ENCODE measurements at regions not wholly inside any gene's neighbourhood (a gene's known extent, or its start where the extent isn't known, plus 50 kb on each side); places are given as distances from the start of the nearest gene placed in this dataset.
"Not testable (repeated sequence)": the region's sequence is repeated elsewhere in the genome, so short reads cannot be mapped to it uniquely, and the experiment has no call there.

DNA sequence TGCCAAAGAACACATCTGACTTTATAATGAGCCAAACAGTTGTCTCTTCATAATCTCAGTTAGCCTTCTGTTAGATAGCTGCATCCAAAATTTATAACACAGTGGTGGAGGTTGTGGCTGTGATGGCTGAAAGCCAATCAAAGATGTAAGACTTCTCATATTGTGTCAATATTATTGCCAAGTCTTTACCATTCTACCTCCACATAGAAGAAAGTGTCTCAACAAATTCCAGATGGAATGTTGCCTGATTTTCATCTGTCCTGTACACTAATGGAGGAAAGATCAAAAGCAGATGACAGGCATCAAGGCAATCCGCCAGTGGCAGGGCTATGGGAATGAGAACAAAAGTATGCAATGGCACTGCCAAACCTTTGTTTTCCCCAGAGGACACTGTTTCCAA is 813.1 kb upstream of the NOVA1 start:
- no peak for DNase-seq

DNA sequence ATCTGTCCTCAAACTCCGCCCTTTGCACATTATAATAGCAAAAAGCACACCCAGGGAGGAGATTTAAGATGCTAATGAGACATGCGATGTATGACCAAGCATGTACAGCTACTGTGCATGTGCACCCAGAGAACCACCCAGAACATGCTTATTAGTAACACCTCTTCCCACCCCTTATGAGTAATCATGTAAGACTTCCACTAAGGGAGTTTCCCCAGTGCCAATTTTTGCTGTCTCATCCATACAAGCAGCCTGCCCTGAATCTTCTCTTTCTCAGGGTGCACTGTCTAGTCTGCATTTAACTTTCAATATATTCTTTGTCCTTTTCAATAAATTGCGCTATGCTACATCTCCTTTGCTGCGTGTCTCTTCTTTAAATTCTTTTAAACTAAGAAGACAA is 830.0 kb upstream of the NOVA1 start:
- no peak for DNase-seq

DNA sequence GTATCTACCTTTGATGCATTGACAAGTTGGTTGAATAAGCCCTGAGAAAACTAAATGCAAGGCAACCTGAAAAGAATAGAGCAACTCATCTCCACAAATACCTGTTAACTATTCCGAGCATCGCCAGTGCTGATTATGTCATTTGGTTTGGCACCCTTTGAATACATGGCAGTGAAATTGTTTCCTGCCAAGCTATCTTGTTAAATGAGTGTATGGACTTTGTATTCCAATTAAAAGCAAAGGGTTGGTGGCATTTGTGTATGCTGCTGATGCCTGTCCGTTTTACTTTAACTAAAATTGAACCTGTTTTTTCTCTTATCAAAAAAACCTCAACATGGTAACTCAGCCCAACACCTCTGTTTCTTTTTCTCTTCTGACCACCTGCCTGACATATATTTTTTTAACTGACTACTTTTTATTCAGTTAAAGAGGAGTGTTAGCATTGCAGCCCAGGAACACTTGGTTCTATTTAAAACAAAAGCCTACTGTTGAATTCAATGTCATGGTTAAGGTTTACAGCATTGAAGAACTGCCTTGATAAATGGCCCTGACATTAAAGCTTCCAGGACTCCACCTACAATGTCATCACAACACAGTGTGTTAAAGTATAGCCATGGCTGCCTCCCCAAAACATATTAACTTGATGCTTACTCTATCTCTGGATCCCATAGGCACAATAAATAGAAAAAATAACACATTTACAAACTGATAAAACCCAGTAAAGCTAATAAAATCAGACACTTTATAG is 838.3 kb upstream of the NOVA1 start:
- DNase-seq = no peak

GRCh38 chr14:27484633-27485032 is 886.8 kb upstream of the NOVA1 start:
- no peak for DNase-seq

DNA sequence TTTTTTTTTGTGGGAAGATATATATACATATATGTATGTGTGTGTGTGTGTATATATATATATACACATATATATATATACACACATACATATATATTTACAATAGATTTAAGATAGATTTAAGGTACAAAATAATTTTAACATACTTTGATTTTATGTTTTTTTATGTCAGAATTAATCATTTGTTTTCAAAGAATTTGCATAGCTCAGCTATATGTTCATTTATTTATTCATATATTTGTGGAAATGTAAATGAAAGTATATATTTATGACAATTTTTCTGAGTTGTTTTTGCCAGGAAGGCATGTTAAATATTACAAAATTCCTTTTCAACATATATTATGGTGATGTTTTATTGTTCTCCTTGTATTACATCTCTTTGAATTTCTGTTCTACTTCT is 887.4 kb upstream of the NOVA1 start:
- DNase-seq = no peak

GRCh38 chr14:27506272-27506671 is 908.4 kb upstream of the NOVA1 start:
- DNase-seq = no peak

DNA sequence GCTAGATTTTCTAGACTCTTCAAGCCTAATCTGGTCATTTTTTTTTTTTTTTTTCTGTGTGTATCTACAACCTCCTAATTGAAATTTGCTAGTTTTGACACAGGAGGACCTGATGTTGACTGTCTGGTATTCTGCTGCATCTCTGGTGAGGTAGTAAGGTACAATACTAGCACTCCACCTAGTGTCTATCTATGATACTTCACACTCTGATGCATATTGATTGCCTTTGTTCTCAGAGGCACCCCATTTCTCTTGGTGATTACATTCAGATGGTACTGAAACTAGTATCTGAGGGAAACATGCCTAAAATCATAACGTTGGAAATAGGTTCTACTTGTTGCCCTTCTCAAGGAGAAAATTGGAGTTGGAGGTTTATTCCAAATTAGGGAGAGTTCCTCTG is 930.5 kb upstream of the NOVA1 start:
- no peak for DNase-seq

- DNase-seq = no peak
Measured at GRCh38 chr14:27536748-27537147, 938.9 kb upstream of the NOVA1 start.

DNA sequence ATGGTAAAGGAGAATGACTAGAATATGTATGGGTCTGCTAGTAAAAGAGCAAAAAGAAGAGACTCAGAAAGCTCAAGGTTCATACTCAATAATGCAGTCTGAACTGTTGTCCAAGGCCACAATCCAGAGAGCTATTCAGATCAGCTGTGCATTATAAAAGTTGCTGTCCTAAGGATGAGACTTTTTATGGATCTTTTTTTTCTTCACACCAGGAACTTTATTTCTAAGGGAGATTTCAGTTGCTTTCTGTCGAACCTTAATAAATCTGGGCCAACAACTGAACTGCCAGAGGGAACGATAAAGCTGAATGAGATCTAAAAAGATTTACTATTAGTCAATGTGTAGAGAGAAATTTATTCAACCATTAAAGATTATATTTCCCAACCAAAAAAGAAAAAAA is 948.3 kb upstream of the NOVA1 start:
- no peak for DNase-seq

DNA sequence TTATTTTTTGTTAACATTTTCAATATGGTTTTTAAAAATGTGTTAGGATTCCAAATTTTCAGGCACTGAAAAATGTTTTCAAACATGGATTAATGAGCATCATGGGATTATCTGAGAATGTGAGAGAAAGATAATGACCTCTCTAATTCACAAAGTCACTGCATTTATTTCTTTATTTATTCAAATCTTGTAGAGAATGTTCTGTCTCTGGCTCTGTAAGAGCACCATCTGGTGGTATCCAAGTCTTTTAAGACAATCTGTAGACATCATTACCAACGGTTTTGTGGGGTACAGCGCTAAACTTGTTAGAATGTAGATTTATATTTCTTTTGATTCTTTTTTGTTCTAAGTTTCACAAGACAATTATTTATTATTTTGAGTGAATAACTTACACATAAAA is 956.0 kb upstream of the NOVA1 start:
- DNase-seq = no peak

DNA sequence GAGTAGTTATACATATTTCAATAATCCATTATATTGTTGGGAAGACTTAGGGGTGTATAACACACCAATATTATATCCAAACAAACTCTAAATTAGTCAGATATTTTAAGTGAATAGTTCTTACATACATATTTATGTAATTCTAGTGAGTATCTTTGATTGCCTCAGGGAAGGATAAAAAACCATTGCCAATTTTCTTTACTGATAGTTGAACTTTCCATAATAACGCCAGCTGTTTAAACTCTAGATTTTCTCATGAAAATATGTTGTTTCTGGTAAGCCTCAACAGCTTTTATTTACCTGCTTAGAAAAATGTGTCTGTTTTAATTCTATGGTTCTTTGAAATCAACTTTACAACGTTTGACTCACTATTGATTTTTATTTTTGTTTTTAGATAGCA is 959.6 kb upstream of the NOVA1 start:
- DNase-seq = no peak

GRCh38 chr14:27559848-27560247 is 962.0 kb upstream of the NOVA1 start:
- no peak for DNase-seq

DNA sequence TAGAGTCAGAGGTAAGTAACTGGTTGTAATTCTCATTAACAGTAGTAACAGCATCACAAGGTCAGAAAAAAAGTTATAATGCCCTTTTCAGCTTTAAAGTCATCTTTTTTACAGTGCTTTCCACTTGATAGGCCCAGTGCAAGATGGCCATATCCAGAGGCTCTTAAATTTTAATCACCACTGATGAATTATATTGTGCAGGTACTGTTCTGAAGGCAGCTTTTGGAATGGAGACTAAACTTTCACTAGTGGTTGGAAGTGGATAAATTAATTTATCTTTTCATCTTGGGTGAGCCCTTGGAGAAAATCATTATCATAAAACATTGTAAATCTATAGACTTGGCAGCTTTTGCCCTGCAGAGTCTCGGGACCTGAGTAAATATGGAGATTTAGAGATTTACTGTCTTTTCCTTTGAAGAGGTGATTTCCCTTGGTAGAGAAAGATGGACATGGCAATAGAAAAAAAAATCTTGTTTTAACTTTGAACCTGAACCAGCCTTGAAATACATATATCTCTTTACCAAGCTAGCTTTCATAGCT is 969.1 kb upstream of the NOVA1 start:
- no peak for DNase-seq

DNA sequence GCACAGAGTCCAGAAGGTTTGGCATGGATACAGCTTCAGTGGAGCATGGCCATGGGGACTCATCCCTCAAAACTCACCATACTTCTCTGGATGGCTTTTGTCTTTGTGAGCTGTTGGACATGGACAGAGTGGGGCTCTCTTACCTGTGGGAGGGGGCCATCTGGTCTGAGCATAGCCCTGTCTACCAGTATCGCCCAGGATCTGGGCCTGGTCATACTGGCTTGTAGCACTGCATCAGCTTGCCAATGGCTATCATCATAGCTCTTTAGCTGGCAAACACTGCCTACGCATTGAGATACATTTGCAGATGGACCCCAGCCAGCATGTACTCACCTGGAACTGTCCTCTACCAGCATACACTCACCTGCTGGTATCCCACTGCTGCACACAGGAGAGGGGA is 975.2 kb upstream of the NOVA1 start:
- DNase-seq = no peak

- DNase-seq = no peak
Measured at GRCh38 chr14:27587103-27587502, 989.3 kb upstream of the NOVA1 start.

DNA sequence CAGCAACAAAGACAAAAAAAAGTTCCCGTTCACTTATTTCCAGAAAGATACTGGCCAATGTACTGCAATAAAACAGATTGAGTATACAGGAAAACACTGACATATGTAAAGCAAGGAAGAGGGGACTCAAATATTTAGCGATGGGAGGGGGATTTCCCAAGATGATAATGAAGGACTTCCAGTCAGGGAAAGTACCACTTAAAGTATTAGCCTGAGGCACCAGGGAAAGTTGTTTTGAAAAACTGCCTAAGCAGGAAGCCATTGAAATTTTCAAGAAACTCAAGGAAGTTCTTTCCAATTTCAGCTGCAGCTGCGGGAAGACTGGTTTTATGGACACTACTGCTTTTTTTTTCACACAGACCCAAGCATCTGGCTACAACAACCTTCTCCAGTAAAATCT is 1007.4 kb upstream of the NOVA1 start:
- DNase-seq = no peak

DNA sequence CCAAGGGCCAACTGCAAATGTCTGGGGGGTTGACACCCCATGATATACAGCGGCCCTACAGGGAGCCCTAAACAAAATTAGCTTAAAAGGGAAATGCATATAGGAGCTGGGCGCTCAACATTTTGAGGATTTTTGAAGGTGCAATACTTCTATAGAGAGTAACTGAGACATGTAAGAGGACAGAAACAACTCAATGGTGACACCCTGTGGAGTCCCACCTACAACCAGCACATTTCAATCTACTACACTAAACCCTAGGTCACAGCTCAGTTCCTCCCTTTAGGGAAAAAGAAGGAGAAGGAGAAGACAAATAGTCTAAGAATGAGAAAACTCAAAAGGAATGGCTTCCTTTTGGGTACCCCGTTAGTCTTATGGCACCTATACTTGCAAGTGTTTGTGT is 1010.5 kb upstream of the NOVA1 start:
- DNase-seq = no peak

DNA sequence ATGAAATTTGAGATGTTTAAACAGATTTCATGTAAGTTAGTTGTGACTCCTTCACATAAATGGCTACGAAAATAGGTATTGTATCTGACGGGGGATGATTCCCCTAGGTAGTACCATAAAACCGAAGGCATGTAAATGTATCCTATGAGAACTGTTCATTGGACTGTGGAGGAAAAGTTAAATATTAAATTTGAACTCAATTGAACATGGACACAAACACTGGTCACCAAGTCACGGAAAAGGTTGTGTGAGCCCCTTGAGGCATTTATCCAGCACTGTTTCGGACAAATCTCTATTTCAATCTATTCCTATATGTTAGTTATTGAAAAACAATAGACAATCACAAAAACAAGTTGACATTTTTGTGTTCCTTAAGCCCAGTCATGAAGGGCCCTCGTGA is 1014.3 kb upstream of the NOVA1 start:
- no peak for DNase-seq

GRCh38 chr14:27613102-27613501 is 1015.3 kb upstream of the NOVA1 start:
- no peak for DNase-seq

GRCh38 chr14:27623782-27624181 is 1025.9 kb upstream of the NOVA1 start:
- DNase-seq = no peak

- DNase-seq = no peak
Measured at GRCh38 chr14:27634056-27634970, 1036.5 kb upstream of the NOVA1 start.

- DNase-seq = not testable (repeated sequence)
Measured at GRCh38 chr14:27640688-27641087, 1042.9 kb upstream of the NOVA1 start.

DNA sequence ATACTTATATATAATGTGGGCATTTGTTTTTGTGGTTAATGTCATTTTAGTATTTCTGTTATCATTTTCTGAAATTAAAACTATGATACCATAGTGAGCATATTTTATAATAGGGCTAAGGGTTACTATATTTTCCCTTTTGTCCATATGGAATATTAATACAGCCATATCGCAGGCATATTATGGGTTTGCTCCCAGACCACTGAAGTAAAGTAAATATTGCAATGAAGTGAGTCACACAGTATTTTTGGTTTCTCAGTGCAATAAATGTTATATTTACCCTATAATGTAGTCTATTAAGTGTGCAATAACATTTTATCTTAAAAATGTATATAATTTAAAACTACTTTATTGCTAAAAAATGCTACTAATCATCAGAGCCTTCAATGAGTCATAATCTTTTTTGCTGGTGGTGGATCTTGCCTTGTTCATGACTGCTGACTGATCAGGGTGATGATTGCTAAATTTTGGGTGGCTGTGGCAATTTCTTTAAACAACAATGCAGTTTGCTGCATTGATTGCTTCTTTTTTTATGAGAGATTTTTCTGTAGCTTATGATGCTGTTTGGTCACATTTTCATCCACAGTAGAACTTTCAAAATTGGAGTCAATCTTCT is 1044.5 kb upstream of the NOVA1 start:
- DNase-seq = no peak

- DNase-seq = no peak
Measured at GRCh38 chr14:27660683-27661082, 1062.8 kb upstream of the NOVA1 start.
